ENCODE measurements at regions not wholly inside any gene's neighbourhood (a gene's known extent, or its start where the extent isn't known, plus 50 kb on each side); places are given as distances from the start of the nearest gene placed in this dataset.

GRCh38 chr4:20486433-20486832 lies 213.8 kb upstream of the PACRGL start:
- in situ Hi-C loops (cut with MboI) (no loop called here), intact Hi-C loops (cut with micrococcal nuclease) (no loop called here)
- DNase-seq (ENCODE audit: extremely low read depth in 1 of 4, low spot score in 3 of 4) (no peak), FAIRE-seq (no peak), ATAC-seq (no peak)
- H3K79me2 ChIP-seq (ENCODE audit: control insufficient read depth, insufficient read depth, low read length), result peaks cover 21% of the 10 kb centered on the region
- H2AFZ ChIP-seq (ENCODE audit: low read depth, low read length), result no peak overlapping the region
- ChIA-PET CTCF (ENCODE audit: low intra/inter-chr PET ratio) (no interaction called here), POLR2A (no interaction called here)
- H3K4me1 ChIP-seq (replicated peaks in 1 of 2; ENCODE audit: control insufficient read depth in 2 of 2, insufficient read depth in 2 of 2, low read length in 2 of 2), result no peaks in the 10 kb centered on the region
- no TSS peak for BruUV-seq (replicated peaks)
- no peaks in the 10 kb centered on the region for H3K9me1 ChIP-seq (ENCODE audit: control insufficient read depth, insufficient read depth, low read length)
- H3K27me3 ChIP-seq (ENCODE audit: control insufficient read depth in 2 of 2, insufficient read depth in 2 of 2, low read length in 2 of 2), result no peaks in the 10 kb centered on the region
- H3K4me2 ChIP-seq (ENCODE audit: insufficient read depth, low read length), result no peak overlapping the region
- H3K27ac ChIP-seq (ENCODE audit: extremely low read depth, low read depth, low read length), result no peak overlapping the region
- H4K20me1 ChIP-seq (replicated peaks; ENCODE audit: control insufficient read depth, insufficient read depth, low read length), result no peaks in the 10 kb centered on the region
- no peak overlapping the region for H3K4me3 ChIP-seq
- H3K9ac ChIP-seq (ENCODE audit: insufficient read depth in 1 of 2, low read depth in 2 of 2, low read length in 2 of 2), result no peak overlapping the region
- WGBS (ENCODE audit: insufficient coverage, low coverage, missing lambda C conversion rate), result 14% methylated on average over 1 of the region's 1 CpG
- H3K9me3 ChIP-seq (replicated peaks; ENCODE audit: control insufficient read depth, insufficient read depth, low read depth, low read length), result no peaks in the 10 kb centered on the region
- peaks cover 3% of the 10 kb centered on the region; the same call in 1 of the 3 replicates for H3K36me3 ChIP-seq (ENCODE audit: control insufficient read depth, insufficient read depth, low read length)
- TF ChIP-seq ZNF780A (CRISPR knock-in tag; IDR thresholded peaks at IDR 0.05) (no peak), TAF9B (IDR thresholded peaks at IDR 0.05; ENCODE audit: partially characterized antibody) (no peak), CBX2 (IDR thresholded peaks at IDR 0.05; ENCODE audit: insufficient read depth, low read length, poor library complexity, severe bottlenecking) (no peak), KLF10 (CRISPR knock-in tag; IDR thresholded peaks at IDR 0.05) (no peak), GTF2A2 (tag; IDR thresholded peaks at IDR 0.05) (no peak), ASH1L (IDR thresholded peaks at IDR 0.05; ENCODE audit: borderline replicate concordance, low read depth, partially characterized antibody) (no peak), ZFP36 (IDR thresholded peaks at IDR 0.05; ENCODE audit: low read depth, low read length, partially characterized antibody) (no peak), ID3 (CRISPR knock-in tag; IDR thresholded peaks at IDR 0.05) (no peak), ID3 (tag; IDR thresholded peaks at IDR 0.05) (no peak), MCM7 (IDR thresholded peaks at IDR 0.05) (no peak), TCF7L2 (IDR thresholded peaks at IDR 0.05; ENCODE audit: low read depth, low read length) (no peak), ZKSCAN1 (IDR thresholded peaks at IDR 0.05; ENCODE audit: low read depth, low read length) (no peak), HNRNPLL (IDR thresholded peaks at IDR 0.05; ENCODE audit: low read depth, low read length, poor library complexity, severe bottlenecking) (no peak), ZZZ3 (IDR thresholded peaks at IDR 0.05) (no peak), GABPB1 (CRISPR knock-in tag; IDR thresholded peaks at IDR 0.05) (no peak), MAFF (IDR thresholded peaks at IDR 0.05; ENCODE audit: low read length) (no peak)
